ENCODE measurements at regions not wholly inside any gene's neighbourhood (a gene's known extent, or its start where the extent isn't known, plus 50 kb on each side); places are given as distances from the start of the nearest gene placed in this dataset.

- H3K9me3 Mint-ChIP-seq (ENCODE audit: low read depth) = no peaks in the 10 kb centered on the region
These were observed 281.1 kb upstream of the SLC14A2 start for GRCh38 chr18:45334191-45334590.

GRCh38 chr18:45335282-45336043 is 279.8 kb upstream of the SLC14A2 start:
- TF ChIP-seq CTCF (IDR thresholded peaks at IDR 0.05) = no peak
- Mint-ChIP-seq H3K4me1 (ENCODE audit: low read depth) (peaks cover 15% of the 10 kb centered on the region), H3K4me3 (ENCODE audit: unreplicated experiment) (no peak overlapping the region), H3K27me3 (ENCODE audit: low read depth) (peaks cover 6% of the 10 kb centered on the region), H3K9me3 (ENCODE audit: low read depth) (no peaks in the 10 kb centered on the region), H3K27ac (ENCODE audit: unreplicated experiment) (no peak overlapping the region), H3K36me3 (ENCODE audit: low read depth) (no peaks in the 10 kb centered on the region)
- no peak for DNase-seq (ENCODE audit: low spot score)

More at GRCh38 chr18:45334191-45334590, 281.1 kb upstream of the SLC14A2 start:
- no peak for DNase-seq (ENCODE audit: low spot score)
- Mint-ChIP-seq H3K27me3 (ENCODE audit: low read depth) (peaks cover 6% of the 10 kb centered on the region), H3K4me3 (ENCODE audit: unreplicated experiment) (no peak overlapping the region), H3K27ac (ENCODE audit: unreplicated experiment) (no peak overlapping the region), H3K36me3 (ENCODE audit: low read depth) (no peaks in the 10 kb centered on the region), H3K4me1 (ENCODE audit: low read depth) (peaks cover 27% of the 10 kb centered on the region)
- no peak for TF ChIP-seq CTCF (IDR thresholded peaks at IDR 0.05)

- Mint-ChIP-seq H3K27ac (ENCODE audit: unreplicated experiment) (no peak overlapping the region), H3K36me3 (ENCODE audit: low read depth) (no peaks in the 10 kb centered on the region), H3K4me3 (ENCODE audit: unreplicated experiment) (no peak overlapping the region), H3K27me3 (ENCODE audit: low read depth) (peaks cover 6% of the 10 kb centered on the region), H3K9me3 (ENCODE audit: low read depth) (no peaks in the 10 kb centered on the region), H3K4me1 (ENCODE audit: low read depth) (peaks cover 13% of the 10 kb centered on the region)
- TF ChIP-seq CTCF (IDR thresholded peaks at IDR 0.05) = no peak
- no peak for DNase-seq (ENCODE audit: low spot score)
These were observed 278.8 kb upstream of the SLC14A2 start for GRCh38 chr18:45336448-45336847.

- DNase-seq (ENCODE audit: low spot score) = no peak
- Mint-ChIP-seq H3K4me1 (ENCODE audit: low read depth) (peaks cover 9% of the 10 kb centered on the region), H3K36me3 (ENCODE audit: low read depth) (no peaks in the 10 kb centered on the region), H3K9me3 (ENCODE audit: low read depth) (no peaks in the 10 kb centered on the region), H3K4me3 (ENCODE audit: unreplicated experiment) (no peak overlapping the region), H3K27me3 (ENCODE audit: low read depth) (peaks cover 6% of the 10 kb centered on the region), H3K27ac (ENCODE audit: unreplicated experiment) (no peak overlapping the region)
- TF ChIP-seq CTCF (IDR thresholded peaks at IDR 0.05) = no peak
These were observed 277.8 kb upstream of the SLC14A2 start for GRCh38 chr18:45337477-45337876.

GRCh38 chr18:45339810-45340550 is 275.3 kb upstream of the SLC14A2 start:
- H3K9me3 Mint-ChIP-seq (ENCODE audit: low read depth) = no peaks in the 10 kb centered on the region
- no peak overlapping the region for H3K4me3 Mint-ChIP-seq (ENCODE audit: unreplicated experiment)
- no peak overlapping the region for H3K27ac Mint-ChIP-seq (ENCODE audit: unreplicated experiment)
- H3K27me3 Mint-ChIP-seq (ENCODE audit: low read depth) = peaks cover 6% of the 10 kb centered on the region
- DNase-seq (ENCODE audit: low spot score) = no peak
- H3K4me1 Mint-ChIP-seq (ENCODE audit: low read depth) = peaks cover 5% of the 10 kb centered on the region
- H3K36me3 Mint-ChIP-seq (ENCODE audit: low read depth) = no peaks in the 10 kb centered on the region
- TF ChIP-seq CTCF (IDR thresholded peaks at IDR 0.05) = no peak
